ENCODE measurements at regions not wholly inside any gene's neighbourhood (a gene's known extent, or its start where the extent isn't known, plus 50 kb on each side); places are given as distances from the start of the nearest gene placed in this dataset.
A peak's percentile ranks its signal among the peaks of the same experiment; 100 is the strongest.

- no peak overlapping the region for H3K4me3 ChIP-seq (ENCODE audit: insufficient read depth, low read depth, low read length)
- H3K27ac ChIP-seq (ENCODE audit: insufficient read depth, low read depth, low read length, poor library complexity, severe bottlenecking), result peak overlapping the region; percentile 61
- no peaks in the 10 kb centered on the region for H3K36me3 ChIP-seq (ENCODE audit: control insufficient read depth, insufficient read depth, low read length)
- 92 to 94% methylated on average over 8 of the region's 8 CpGs for WGBS, 2 experiments
- H3K4me1 ChIP-seq (ENCODE audit: control insufficient read depth, insufficient read depth, low read length), result peaks cover 15% of the 10 kb centered on the region
- no peaks in the 10 kb centered on the region for H3K27me3 ChIP-seq (ENCODE audit: control insufficient read depth, insufficient read depth, low read length, poor library complexity, severe bottlenecking)
- peaks cover 2% of the 10 kb centered on the region for H3K9me3 ChIP-seq (ENCODE audit: control insufficient read depth, low read length)
Observed at GRCh38 chr6:105452924-105453756, 50.3 kb upstream of the PREP start.
